ENCODE measurements at regions not wholly inside any gene's neighbourhood (a gene's known extent, or its start where the extent isn't known, plus 50 kb on each side); places are given as distances from the start of the nearest gene placed in this dataset.
A peak's percentile ranks its signal among the peaks of the same experiment; 100 is the strongest.

DNA sequence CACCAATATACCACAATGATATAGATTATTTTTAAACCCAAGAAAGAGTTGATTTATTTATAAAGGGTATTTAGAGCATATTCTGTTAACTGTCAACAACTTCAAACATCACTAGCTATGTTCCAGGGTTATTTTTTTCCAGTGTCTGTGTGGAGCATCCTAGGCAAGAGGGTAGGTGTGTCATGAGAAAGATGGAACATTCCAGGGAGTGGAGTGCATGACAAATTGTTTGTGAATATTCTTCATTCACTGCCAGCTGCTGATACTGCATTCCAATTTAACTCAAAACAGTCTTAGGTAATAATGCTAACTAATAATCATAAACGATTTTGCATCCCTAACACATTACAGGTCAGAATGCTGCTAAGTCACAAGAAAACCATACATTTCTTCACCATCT, 148.7 kb upstream of the RASGEF1B start:
- no CpG with 5 or more reads among the region's 1 CpG for WGBS (ENCODE audit: extremely low coverage, insufficient coverage, low lambda C conversion rate)

DNA sequence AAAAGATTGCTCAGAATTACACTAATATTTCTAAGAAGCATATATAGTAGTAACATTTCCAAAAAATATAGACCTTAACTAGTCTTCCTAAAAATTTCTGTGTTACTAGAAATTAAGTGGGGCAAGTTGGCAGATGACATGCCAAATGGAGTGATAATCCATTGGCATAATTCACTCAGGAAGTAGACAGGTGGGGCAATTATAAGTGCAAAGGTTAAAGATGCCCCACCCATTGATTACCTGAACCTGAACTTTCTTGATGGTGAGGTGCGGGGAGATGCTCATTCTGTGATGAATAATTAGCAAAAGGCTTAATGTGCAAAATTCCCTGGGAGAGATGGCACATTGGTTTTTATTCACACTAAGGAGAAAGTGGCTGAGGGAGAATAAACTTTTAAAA, 145.8 kb upstream of the RASGEF1B start:
- no peak overlapping the region for H3K18ac ChIP-seq (ENCODE audit: low read length)
- no peak overlapping the region for H3K27ac ChIP-seq (ENCODE audit: low read depth, low read length)
- no CpG with 5 or more reads among the region's 1 CpG for WGBS (ENCODE audit: extremely low coverage, insufficient coverage, low lambda C conversion rate)
- no peak overlapping the region for H2BK5ac ChIP-seq (ENCODE audit: low read length)
- no peak overlapping the region for H3K4me2 ChIP-seq (ENCODE audit: low read length)
- no peaks in the 10 kb centered on the region for H3K36me3 ChIP-seq (ENCODE audit: control insufficient read depth, insufficient read depth, low read length)
- no peaks in the 10 kb centered on the region for H3K79me2 ChIP-seq (ENCODE audit: control insufficient read depth, insufficient read depth, low read length)
- H3K23ac ChIP-seq (ENCODE audit: low read length) = no peak overlapping the region
- no peaks in the 10 kb centered on the region for H3K27me3 ChIP-seq (ENCODE audit: insufficient read depth, low read length, poor library complexity)
- no peak overlapping the region for H2BK15ac ChIP-seq (replicated peaks; ENCODE audit: low read depth)
- no peak overlapping the region for H4K8ac ChIP-seq (ENCODE audit: low read depth, low read length)
- no peak overlapping the region for H3K56ac ChIP-seq (ENCODE audit: low read length)
- DNase-seq = no peak
- no peaks in the 10 kb centered on the region for H3K79me1 ChIP-seq (ENCODE audit: low read length)
- H3K4me3 ChIP-seq (ENCODE audit: low read length) = no peak overlapping the region
- no peaks in the 10 kb centered on the region for H3K4me1 ChIP-seq (ENCODE audit: control insufficient read depth, low read depth, low read length)
- H4K5ac ChIP-seq (ENCODE audit: low read length) = no peak overlapping the region
- H2BK120ac ChIP-seq (ENCODE audit: low read depth, low read length) = no peak overlapping the region
- H2AK5ac ChIP-seq (ENCODE audit: low read length) = no peak overlapping the region
- H3K9ac ChIP-seq (ENCODE audit: low read length) = no peak overlapping the region
- no peak overlapping the region for H3K4ac ChIP-seq (ENCODE audit: low read depth, low read length)

More for the DNA sequence above, 148.7 kb upstream of the RASGEF1B start:
- Histone ChIP-seq H3K79me2 (ENCODE audit: control insufficient read depth, insufficient read depth, low read length) (no peaks in the 10 kb centered on the region), H2AK5ac (ENCODE audit: low read length) (no peak overlapping the region), H3K4me2 (ENCODE audit: low read length) (no peak overlapping the region), H3K79me1 (ENCODE audit: low read length) (no peaks in the 10 kb centered on the region), H3K4me1 (ENCODE audit: control insufficient read depth, low read depth, low read length) (no peaks in the 10 kb centered on the region), H3K27me3 (ENCODE audit: insufficient read depth, low read length, poor library complexity) (no peaks in the 10 kb centered on the region), H3K23ac (ENCODE audit: low read length) (no peak overlapping the region), H3K36me3 (ENCODE audit: control insufficient read depth, insufficient read depth, low read length) (no peaks in the 10 kb centered on the region), H3K9ac (ENCODE audit: low read length) (no peak overlapping the region), H3K4me3 (ENCODE audit: low read length) (no peak overlapping the region), H2BK15ac (replicated peaks; ENCODE audit: low read depth) (no peak overlapping the region), H3K4ac (ENCODE audit: low read depth, low read length) (no peak overlapping the region), H3K27ac (ENCODE audit: low read depth, low read length) (no peak overlapping the region), H2BK5ac (ENCODE audit: low read length) (no peak overlapping the region), H3K18ac (ENCODE audit: low read length) (no peak overlapping the region), H3K56ac (ENCODE audit: low read length) (no peak overlapping the region), H4K8ac (ENCODE audit: low read depth, low read length) (no peak overlapping the region), H2BK120ac (ENCODE audit: low read depth, low read length) (no peak overlapping the region), H4K5ac (ENCODE audit: low read length) (no peak overlapping the region)
- DNase-seq = no peak

DNA sequence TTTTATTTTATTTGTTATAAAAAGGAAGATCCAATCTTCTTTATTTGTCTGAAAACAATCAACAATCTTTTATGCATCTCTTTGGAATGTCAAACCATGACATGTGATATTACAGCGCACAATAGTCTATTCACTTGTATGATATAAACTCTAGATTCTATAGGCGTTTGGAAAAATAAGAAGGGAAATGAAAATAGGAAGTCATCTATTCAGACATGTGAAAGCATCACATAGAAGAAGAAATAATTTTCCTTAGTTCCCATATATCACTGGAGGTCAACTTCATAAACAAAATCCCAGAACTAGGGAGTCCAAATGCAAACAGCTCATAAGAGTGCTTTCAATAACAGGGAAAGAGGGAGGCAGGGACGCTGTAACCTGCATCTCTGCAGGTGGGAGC, 139.5 kb upstream of the RASGEF1B start:
- no peaks in the 10 kb centered on the region for H3K27me3 ChIP-seq (ENCODE audit: insufficient read depth, low read length, poor library complexity)
- no peak overlapping the region for H2BK15ac ChIP-seq (replicated peaks; ENCODE audit: low read depth)
- no peak overlapping the region for H3K4me3 ChIP-seq (ENCODE audit: low read length)
- H3K4me1 ChIP-seq (ENCODE audit: control insufficient read depth, low read depth, low read length) = no peaks in the 10 kb centered on the region
- no peak overlapping the region for H2BK5ac ChIP-seq (ENCODE audit: low read length)
- no peak overlapping the region for H3K23ac ChIP-seq (ENCODE audit: low read length)
- H3K27ac ChIP-seq (ENCODE audit: low read depth, low read length) = no peak overlapping the region
- no peak overlapping the region for H4K8ac ChIP-seq (ENCODE audit: low read depth, low read length)
- H3K79me2 ChIP-seq (ENCODE audit: control insufficient read depth, insufficient read depth, low read length) = no peaks in the 10 kb centered on the region
- H3K4me2 ChIP-seq (ENCODE audit: low read length) = no peak overlapping the region
- no peak overlapping the region for H4K5ac ChIP-seq (ENCODE audit: low read length)
- no peak overlapping the region for H3K56ac ChIP-seq (ENCODE audit: low read length)
- H3K18ac ChIP-seq (ENCODE audit: low read length) = no peak overlapping the region
- no peaks in the 10 kb centered on the region for H3K36me3 ChIP-seq (ENCODE audit: control insufficient read depth, insufficient read depth, low read length)
- WGBS (ENCODE audit: extremely low coverage, insufficient coverage, low lambda C conversion rate) = no CpG with 5 or more reads among the region's 3 CpGs
- no peak overlapping the region for H2BK120ac ChIP-seq (ENCODE audit: low read depth, low read length)
- no peak for DNase-seq
- no peaks in the 10 kb centered on the region for H3K79me1 ChIP-seq (ENCODE audit: low read length)
- H3K9ac ChIP-seq (ENCODE audit: low read length) = no peak overlapping the region
- H3K4ac ChIP-seq (ENCODE audit: low read depth, low read length) = no peak overlapping the region
- H2AK5ac ChIP-seq (ENCODE audit: low read length) = no peak overlapping the region

DNA sequence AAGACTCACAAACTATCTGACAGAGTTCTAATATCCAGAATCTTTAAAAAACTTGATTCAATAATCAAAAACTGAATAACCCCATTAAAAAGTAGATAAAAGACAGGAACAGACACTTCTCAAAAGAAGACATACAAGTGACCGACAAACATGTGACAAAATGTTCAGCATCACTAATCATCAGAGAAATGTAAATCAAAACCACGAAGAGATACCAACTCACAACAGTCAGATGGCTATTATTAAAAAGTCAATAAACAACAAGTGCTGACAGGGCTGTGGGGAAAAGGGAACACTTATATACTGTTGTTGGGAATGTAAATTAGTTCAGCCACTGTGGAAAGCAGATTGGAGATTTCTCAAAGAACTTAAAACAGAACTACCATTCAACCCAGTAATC, 138.1 kb upstream of the RASGEF1B start:
- H3K9ac ChIP-seq (ENCODE audit: low read length) = no peak overlapping the region
- H3K4ac ChIP-seq (ENCODE audit: low read depth, low read length) = no peak overlapping the region
- DNase-seq = no peak
- no peak overlapping the region for H2BK120ac ChIP-seq (ENCODE audit: low read depth, low read length)
- H3K4me2 ChIP-seq (ENCODE audit: low read length) = no peak overlapping the region
- no peaks in the 10 kb centered on the region for H3K79me2 ChIP-seq (ENCODE audit: control insufficient read depth, insufficient read depth, low read length)
- no peak overlapping the region for H3K23ac ChIP-seq (ENCODE audit: low read length)
- WGBS (ENCODE audit: extremely low coverage, insufficient coverage, low lambda C conversion rate) = no CpG with 5 or more reads among the region's 2 CpGs
- H3K27ac ChIP-seq (ENCODE audit: low read depth, low read length) = no peak overlapping the region
- H2BK15ac ChIP-seq (replicated peaks; ENCODE audit: low read depth) = no peak overlapping the region
- peaks cover 1% of the 10 kb centered on the region for H3K4me1 ChIP-seq (ENCODE audit: control insufficient read depth, low read depth, low read length)
- no peak overlapping the region for H4K5ac ChIP-seq (ENCODE audit: low read length)
- H4K8ac ChIP-seq (ENCODE audit: low read depth, low read length) = no peak overlapping the region
- no peaks in the 10 kb centered on the region for H3K36me3 ChIP-seq (ENCODE audit: control insufficient read depth, insufficient read depth, low read length)
- H3K56ac ChIP-seq (ENCODE audit: low read length) = no peak overlapping the region
- H3K18ac ChIP-seq (ENCODE audit: low read length) = no peak overlapping the region
- no peak overlapping the region for H2BK5ac ChIP-seq (ENCODE audit: low read length)
- no peak overlapping the region for H2AK5ac ChIP-seq (ENCODE audit: low read length)
- H3K27me3 ChIP-seq (ENCODE audit: insufficient read depth, low read length, poor library complexity) = no peaks in the 10 kb centered on the region
- no peak overlapping the region for H3K4me3 ChIP-seq (ENCODE audit: low read length)
- no peaks in the 10 kb centered on the region for H3K79me1 ChIP-seq (ENCODE audit: low read length)

DNA sequence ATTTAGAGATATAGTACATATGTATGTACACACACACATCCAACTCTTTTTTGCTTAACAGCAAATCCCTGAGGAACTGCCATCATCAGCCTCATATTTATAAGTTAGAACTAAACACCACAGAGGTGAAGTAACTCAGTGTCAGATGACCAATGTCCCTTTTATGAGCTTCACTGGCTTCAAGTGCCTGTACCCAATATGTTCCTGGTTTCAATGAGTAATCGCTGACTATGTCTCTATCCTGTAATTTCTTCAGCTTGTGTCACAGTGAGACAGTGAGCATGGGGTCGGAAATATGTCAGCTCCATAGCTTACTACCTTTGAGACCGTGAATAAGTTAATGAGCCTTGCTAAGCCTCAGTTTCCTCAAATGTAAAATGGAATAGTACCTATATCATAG, 136.2 kb upstream of the RASGEF1B start:
- DNase-seq = no peak
- H3K4ac ChIP-seq (ENCODE audit: low read depth, low read length) = no peak overlapping the region
- no peak overlapping the region for H2BK120ac ChIP-seq (ENCODE audit: low read depth, low read length)
- no peaks in the 10 kb centered on the region for H3K27me3 ChIP-seq (ENCODE audit: insufficient read depth, low read length, poor library complexity)
- WGBS (ENCODE audit: extremely low coverage, insufficient coverage, low lambda C conversion rate) = no CpG with 5 or more reads among the region's 3 CpGs
- no peak overlapping the region for H3K4me2 ChIP-seq (ENCODE audit: low read length)
- no peak overlapping the region for H3K27ac ChIP-seq (ENCODE audit: low read depth, low read length)
- peaks cover 4% of the 10 kb centered on the region for H3K4me1 ChIP-seq (ENCODE audit: control insufficient read depth, low read depth, low read length)
- H4K5ac ChIP-seq (ENCODE audit: low read length) = no peak overlapping the region
- H3K23ac ChIP-seq (ENCODE audit: low read length) = no peak overlapping the region
- no peak overlapping the region for H3K4me3 ChIP-seq (ENCODE audit: low read length)
- H3K79me1 ChIP-seq (ENCODE audit: low read length) = no peaks in the 10 kb centered on the region
- H3K56ac ChIP-seq (ENCODE audit: low read length) = no peak overlapping the region
- H2BK5ac ChIP-seq (ENCODE audit: low read length) = no peak overlapping the region
- no peak overlapping the region for H3K18ac ChIP-seq (ENCODE audit: low read length)
- H3K9ac ChIP-seq (ENCODE audit: low read length) = no peak overlapping the region
- no peaks in the 10 kb centered on the region for H3K36me3 ChIP-seq (ENCODE audit: control insufficient read depth, insufficient read depth, low read length)
- H2BK15ac ChIP-seq (replicated peaks; ENCODE audit: low read depth) = no peak overlapping the region
- peak overlapping the region; percentile 76 for H2AK5ac ChIP-seq (ENCODE audit: low read length)
- no peak overlapping the region for H4K8ac ChIP-seq (ENCODE audit: low read depth, low read length)
- no peaks in the 10 kb centered on the region for H3K79me2 ChIP-seq (ENCODE audit: control insufficient read depth, insufficient read depth, low read length)

DNA sequence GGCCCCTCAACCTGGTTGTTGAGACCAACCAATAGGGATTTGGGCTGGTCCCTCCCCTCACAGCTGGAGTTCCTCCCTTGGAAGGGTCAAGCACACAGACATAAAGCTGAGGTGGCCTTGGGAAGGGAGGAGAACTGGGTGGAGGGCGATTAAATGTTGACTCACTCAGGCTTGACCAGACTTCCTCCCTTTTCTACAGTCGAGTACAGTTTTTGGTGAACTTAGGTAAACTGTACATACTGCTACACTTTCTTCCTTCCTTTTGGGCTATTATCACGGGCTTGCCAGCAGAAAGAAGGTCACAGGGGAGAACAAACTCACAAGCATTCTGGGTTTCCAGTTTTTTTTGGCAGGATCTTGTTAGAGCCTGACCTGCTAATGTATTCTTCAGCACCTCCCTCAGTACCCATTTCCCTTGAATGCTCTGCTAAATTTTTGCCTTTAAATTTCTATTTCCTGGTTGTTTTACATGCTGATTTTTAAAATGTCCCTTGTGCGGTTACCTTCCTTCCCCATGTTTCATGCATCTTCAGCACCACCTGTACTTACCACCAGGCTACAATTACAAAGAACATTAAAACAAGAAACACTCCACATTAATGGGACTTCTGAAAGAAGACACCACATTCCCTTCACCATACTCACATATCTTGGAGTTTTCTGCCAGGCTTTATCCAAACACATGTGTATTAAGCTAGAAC, 135.2 kb upstream of the RASGEF1B start:
- no peak overlapping the region for H3K4me2 ChIP-seq (ENCODE audit: low read length)
- H3K23ac ChIP-seq (ENCODE audit: low read length) = no peak overlapping the region
- no peak overlapping the region for H2BK120ac ChIP-seq (ENCODE audit: low read depth, low read length)
- no CpG with 5 or more reads among the region's 4 CpGs for WGBS (ENCODE audit: extremely low coverage, insufficient coverage, low lambda C conversion rate)
- H3K27me3 ChIP-seq (ENCODE audit: insufficient read depth, low read length, poor library complexity) = no peaks in the 10 kb centered on the region
- no peak overlapping the region for H3K4me3 ChIP-seq (ENCODE audit: low read length)
- H3K4me1 ChIP-seq (ENCODE audit: control insufficient read depth, low read depth, low read length) = peaks cover 4% of the 10 kb centered on the region
- no peak overlapping the region for H2AK5ac ChIP-seq (ENCODE audit: low read length)
- H3K4ac ChIP-seq (ENCODE audit: low read depth, low read length) = no peak overlapping the region
- no peak overlapping the region for H2BK5ac ChIP-seq (ENCODE audit: low read length)
- no peak overlapping the region for H2BK15ac ChIP-seq (replicated peaks; ENCODE audit: low read depth)
- no peaks in the 10 kb centered on the region for H3K36me3 ChIP-seq (ENCODE audit: control insufficient read depth, insufficient read depth, low read length)
- no peaks in the 10 kb centered on the region for H3K79me1 ChIP-seq (ENCODE audit: low read length)
- peak; percentile 44 for DNase-seq
- no peak overlapping the region for H3K18ac ChIP-seq (ENCODE audit: low read length)
- no peak overlapping the region for H3K27ac ChIP-seq (ENCODE audit: low read depth, low read length)
- H4K8ac ChIP-seq (ENCODE audit: low read depth, low read length) = no peak overlapping the region
- no peak overlapping the region for H4K5ac ChIP-seq (ENCODE audit: low read length)
- H3K56ac ChIP-seq (ENCODE audit: low read length) = no peak overlapping the region
- no peak overlapping the region for H3K9ac ChIP-seq (ENCODE audit: low read length)
- no peaks in the 10 kb centered on the region for H3K79me2 ChIP-seq (ENCODE audit: control insufficient read depth, insufficient read depth, low read length)

All from mesendoderm (in vitro differentiated cells).